Suprapubic skin (tissue), 4 donors: ENCODE measurements at regions not wholly inside any gene's neighbourhood (a gene's known extent, or its start where the extent isn't known, plus 50 kb on each side); places are given as distances from the start of the nearest gene placed in this dataset.

Source experiments
- DNase-seq, 2 donors: peaks; one replicate each; pipeline ENCODE4 v3.0.0-alpha.2; 2019; ENCODE audit warnings: low spot score in 2 of 2
- H3K27ac ChIP-seq: fragments of 200-600 bp; sonication (generic); one replicate; pipeline ENCODE4 v1.5.1; 2019
- H3K27me3 ChIP-seq: fragments of 200-600 bp; sonication (generic); one replicate; pipeline ENCODE4 v1.5.1; 2019
- H3K36me3 ChIP-seq: fragments of 200-600 bp; sonication (generic); one replicate; pipeline ENCODE4 v1.5.1; 2019
- H3K4me1 ChIP-seq: fragments of 200-600 bp; sonication (generic); one replicate; pipeline ENCODE4 v1.5.1; 2019
- H3K4me3 ChIP-seq: fragments of 200-600 bp; sonication (generic); one replicate; pipeline ENCODE4 v1.5.1; 2019; ENCODE audit warnings: mild to moderate bottlenecking
- H3K9me3 ChIP-seq: fragments of 200-600 bp; sonication (generic); one replicate; pipeline ENCODE4 v1.5.1; 2019
- CTCF ChIP-seq, 2 donors: fragments of 200-600 bp in 1 of 2; fragments of 450-650 bp in 1 of 2; sonication (generic) in 1 of 2; IDR thresholded peaks; one replicate each; pipeline ENCODE4 v1.5.1; 2016 to 2019; ENCODE audit warnings: antibody characterized with exemption in 2 of 2, mild to moderate bottlenecking in 1 of 2, moderate library complexity in 1 of 2
- EP300 ChIP-seq: sonication (generic); formaldehyde crosslinking; IDR thresholded peaks from one replicate; pipeline ENCODE4 v1.6.1; 2017; ENCODE audit warnings: antibody characterized with exemption
- POLR2A ChIP-seq, 2 donors: fragments of 450-650 bp; IDR thresholded peaks; one replicate each; pipeline ENCODE4 v1.6.1; 2017; ENCODE audit warnings: antibody characterized with exemption in 2 of 2, mild to moderate bottlenecking in 2 of 2, moderate library complexity in 2 of 2
- POLR2AphosphoS5 ChIP-seq, 3 donors: sonication (generic); formaldehyde crosslinking; IDR thresholded peaks; one replicate each; pipeline ENCODE4 v1.6.1; 2017; ENCODE audit warnings: antibody characterized with exemption in 3 of 3
- WGBS: methylation state at CpG from one replicate; pipeline ENCODE4 v1.1.5; 2018; 5-methylcytosine and 5-hydroxymethylcytosine counted together

- Histone ChIP-seq H3K27me3 (no peaks in the 10 kb centered on the region), H3K4me3 (no peak overlapping the region), H3K27ac (no peak overlapping the region), H3K36me3 (no peaks in the 10 kb centered on the region), H3K4me1 (no peaks in the 10 kb centered on the region), H3K9me3 (no peaks in the 10 kb centered on the region)
- no peak for DNase-seq
- TF ChIP-seq POLR2A (IDR thresholded peaks at IDR 0.05) (no peak), CTCF (IDR thresholded peaks at IDR 0.05) (no peak), EP300 (no peak), POLR2AphosphoS5 (IDR thresholded peaks at IDR 0.05) (no peak)
Observed at GRCh38 chr1:221514806-221515205, 227.1 kb downstream of the DUSP10 start.

GRCh38 chr1:221515496-221515895 is 226.4 kb downstream of the DUSP10 start:
- DNase-seq: no peak
- Histone ChIP-seq H3K36me3 (no peaks in the 10 kb centered on the region), H3K27ac (no peak overlapping the region), H3K27me3 (no peaks in the 10 kb centered on the region), H3K4me1 (no peaks in the 10 kb centered on the region), H3K9me3 (no peaks in the 10 kb centered on the region), H3K4me3 (no peak overlapping the region)
- TF ChIP-seq CTCF (IDR thresholded peaks at IDR 0.05) (no peak), POLR2A (IDR thresholded peaks at IDR 0.05) (no peak), EP300 (no peak), POLR2AphosphoS5 (IDR thresholded peaks at IDR 0.05) (no peak)

- Histone ChIP-seq H3K4me1 (no peaks in the 10 kb centered on the region), H3K4me3 (no peak overlapping the region), H3K36me3 (no peaks in the 10 kb centered on the region), H3K27me3 (no peaks in the 10 kb centered on the region), H3K9me3 (no peaks in the 10 kb centered on the region), H3K27ac (peak overlapping the region; percentile 16)
- WGBS: 60% methylated on average over 1 of the region's 1 CpG
- TF ChIP-seq EP300: no peak
- TF ChIP-seq POLR2A (IDR thresholded peaks at IDR 0.05): no peak
- TF ChIP-seq POLR2AphosphoS5 (IDR thresholded peaks at IDR 0.05): peak in 2 of 3 donors; percentile 43 to 82
- TF ChIP-seq CTCF (IDR thresholded peaks at IDR 0.05): no peak
- no peak for DNase-seq
Observed at GRCh38 chr1:221517961-221518360, 223.9 kb downstream of the DUSP10 start.

- no peak overlapping the region for H3K4me3 ChIP-seq
- no peaks in the 10 kb centered on the region for H3K36me3 ChIP-seq
- no peaks in the 10 kb centered on the region for H3K27me3 ChIP-seq
- no peak overlapping the region for H3K27ac ChIP-seq
- no peak for TF ChIP-seq POLR2A (IDR thresholded peaks at IDR 0.05)
- TF ChIP-seq POLR2AphosphoS5 (IDR thresholded peaks at IDR 0.05): no peak
- TF ChIP-seq CTCF (IDR thresholded peaks at IDR 0.05): no peak
- 73% methylated on average over 1 of the region's 1 CpG for WGBS
- H3K9me3 ChIP-seq: no peaks in the 10 kb centered on the region
- no peak for DNase-seq
- H3K4me1 ChIP-seq: no peaks in the 10 kb centered on the region
Observed at GRCh38 chr1:221520250-221520649, 221.6 kb downstream of the DUSP10 start.

GRCh38 chr1:221521686-221522085 is 220.2 kb downstream of the DUSP10 start:
- 84% methylated on average over 3 of the region's 3 CpGs for WGBS

More at GRCh38 chr1:221521686-221522085, 220.2 kb downstream of the DUSP10 start:
- Histone ChIP-seq H3K27me3 (no peaks in the 10 kb centered on the region), H3K27ac (no peak overlapping the region), H3K4me3 (no peak overlapping the region), H3K4me1 (no peaks in the 10 kb centered on the region), H3K36me3 (no peaks in the 10 kb centered on the region), H3K9me3 (no peaks in the 10 kb centered on the region)
- DNase-seq: no peak
- TF ChIP-seq POLR2A (IDR thresholded peaks at IDR 0.05) (no peak), EP300 (no peak), CTCF (IDR thresholded peaks at IDR 0.05) (no peak), POLR2AphosphoS5 (IDR thresholded peaks at IDR 0.05) (no peak)
